ENCODE measurements at regions not wholly inside any gene's neighbourhood (a gene's known extent, or its start where the extent isn't known, plus 50 kb on each side); places are given as distances from the start of the nearest gene placed in this dataset.

GRCh38 chr4:64705989-64706388 is 296.7 kb upstream of the TECRL start:
- Histone ChIP-seq H3K79me1 (ENCODE audit: low read depth, low read length) (no peaks in the 10 kb centered on the region), H3K18ac (ENCODE audit: extremely low read depth, low read length) (no peak overlapping the region), H2AFZ (ENCODE audit: low read length) (0 out of 2 replicates have a peak overlapping the region, but pooled peaks have one; percentile 38), H4K20me1 (replicated peaks in 1 of 2; ENCODE audit: control insufficient read depth in 1 of 2, insufficient read depth in 2 of 2, low read length in 2 of 2) (no peaks in the 10 kb centered on the region), H2BK15ac (ENCODE audit: low read length) (no peak overlapping the region), H3K36me3 (ENCODE audit: control insufficient read depth in 2 of 4, insufficient read depth in 4 of 4, low read length in 3 of 4) (no peaks in the 10 kb centered on the region), H3K4me1 (replicated peaks in 1 of 4; ENCODE audit: control insufficient read depth in 3 of 4, insufficient read depth in 4 of 4, low read length in 3 of 4) (no peaks in the 10 kb centered on the region), H3K79me2 (ENCODE audit: control insufficient read depth in 1 of 2, insufficient read depth in 2 of 2, low read length in 2 of 2) (no peaks in the 10 kb centered on the region), H3K4ac (replicated peaks; ENCODE audit: insufficient read length, low read depth, low read length) (no peak overlapping the region), H2BK12ac (ENCODE audit: low read depth, low read length) (no peak overlapping the region), H3K4me3 (ENCODE audit: extremely low read depth in 1 of 4, insufficient read depth in 2 of 4, low read depth in 3 of 4, low read length in 4 of 4) (no peak overlapping the region), H3K4me2 (ENCODE audit: insufficient read depth in 1 of 2, low read depth in 2 of 2, low read length in 2 of 2) (no peak overlapping the region), H2BK20ac (ENCODE audit: low read length) (no peak overlapping the region), H3K14ac (ENCODE audit: insufficient read length) (no peak overlapping the region), H3K9ac (replicated peaks in 1 of 4; ENCODE audit: extremely low read depth in 1 of 4, low read depth in 3 of 4, low read length in 3 of 4) (no peak overlapping the region), H3K27me3 (replicated peaks in 1 of 4; ENCODE audit: control insufficient read depth in 3 of 4, extremely low read depth in 1 of 4, insufficient read depth in 3 of 4, low read length in 3 of 4) (no peaks in the 10 kb centered on the region), H4K91ac (replicated peaks; ENCODE audit: insufficient read length, low read length) (no peak overlapping the region), H3K23ac (ENCODE audit: insufficient read length) (no peak overlapping the region), H3K27ac (ENCODE audit: low read depth, low read length) (no peak overlapping the region), H4K5ac (ENCODE audit: insufficient read length, low read depth, low read length) (no peak overlapping the region), H3K23me2 (ENCODE audit: low read depth, low read length) (no peaks in the 10 kb centered on the region), H2BK5ac (ENCODE audit: low read depth, low read length) (no peak overlapping the region), H2AK5ac (ENCODE audit: low read depth, low read length) (no peak overlapping the region), H2BK120ac (replicated peaks; ENCODE audit: low read depth, low read length) (no peak overlapping the region), H4K8ac (ENCODE audit: extremely low read depth, insufficient read depth, low read length) (no peak overlapping the region), H3K9me3 (ENCODE audit: insufficient read depth in 2 of 2, low read depth in 1 of 2, low read length in 1 of 2) (no peaks in the 10 kb centered on the region), H3K56ac (replicated peaks; ENCODE audit: insufficient read length, low read depth, low read length) (no peak overlapping the region)
- ChIA-PET POLR2A (ENCODE audit: partially characterized antibody) (no interaction called here), CTCF (ENCODE audit: partially characterized antibody) (interaction anchor here (0.6 to 1.1 kb wide), 3 partner anchors 10 to 1839 kb away, joined by 3 to 4 read pairs (median 3); no protein-coding TSS in a partner anchor)
- WGBS, 2 experiments (ENCODE audit: extremely low coverage in 1 of 2, insufficient coverage in 1 of 2, insufficient read length in 1 of 2, insufficient replicate concordance in 2 of 2, low coverage in 1 of 2, low lambda C conversion rate in 2 of 2, missing lambda C conversion rate in 1 of 2), result 93% methylated on average over 3 of the region's 3 CpGs; no CpG with 5 or more reads in 1 of the 2 experiments
- TF ChIP-seq CBX8 (IDR thresholded peaks at IDR 0.05; ENCODE audit: borderline replicate concordance, low read depth, low read length) (no peak), MAFK (IDR thresholded peaks at IDR 0.05; ENCODE audit: low read depth, low read length) (0 out of 2 replicates have a peak, but pooled peaks have one; percentile 10)
- DNase-seq (ENCODE audit: low read depth in 1 of 2, low spot score in 2 of 2) (no peak), FAIRE-seq (no peak)
